ENCODE measurements at regions not wholly inside any gene's neighbourhood (a gene's known extent, or its start where the extent isn't known, plus 50 kb on each side); places are given as distances from the start of the nearest gene placed in this dataset.

DNA sequence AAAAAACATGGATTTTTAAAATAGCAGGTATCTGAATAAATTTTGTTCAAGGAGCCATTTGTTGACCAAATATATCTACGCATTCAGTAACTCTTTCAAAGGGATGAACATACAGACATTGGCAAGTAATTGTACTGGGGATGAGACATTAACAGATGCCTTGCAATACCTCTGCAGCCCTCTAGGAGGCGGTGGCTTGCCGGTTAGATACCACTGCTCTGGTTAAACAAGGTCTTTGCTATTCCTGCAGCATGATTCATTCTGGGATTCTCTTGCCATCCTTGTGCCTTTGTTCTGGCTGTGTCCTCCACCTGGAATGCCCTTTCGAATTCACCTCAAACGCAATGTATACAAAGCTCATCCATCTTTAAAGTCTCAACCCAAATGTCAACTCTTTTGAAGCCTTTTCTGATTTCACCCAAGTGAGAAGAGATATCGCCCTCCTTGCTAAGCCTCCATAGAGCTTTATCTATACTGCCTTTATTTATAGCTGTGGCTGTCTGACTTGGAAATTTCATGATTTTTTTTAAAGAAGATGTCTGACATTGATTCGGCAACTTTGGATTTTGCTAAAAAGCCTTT is 131.0 kb upstream of the SRRM4 start:
- DNase-seq (ENCODE audit: low read depth), result no peak
- TF ChIP-seq, protein P1, sequence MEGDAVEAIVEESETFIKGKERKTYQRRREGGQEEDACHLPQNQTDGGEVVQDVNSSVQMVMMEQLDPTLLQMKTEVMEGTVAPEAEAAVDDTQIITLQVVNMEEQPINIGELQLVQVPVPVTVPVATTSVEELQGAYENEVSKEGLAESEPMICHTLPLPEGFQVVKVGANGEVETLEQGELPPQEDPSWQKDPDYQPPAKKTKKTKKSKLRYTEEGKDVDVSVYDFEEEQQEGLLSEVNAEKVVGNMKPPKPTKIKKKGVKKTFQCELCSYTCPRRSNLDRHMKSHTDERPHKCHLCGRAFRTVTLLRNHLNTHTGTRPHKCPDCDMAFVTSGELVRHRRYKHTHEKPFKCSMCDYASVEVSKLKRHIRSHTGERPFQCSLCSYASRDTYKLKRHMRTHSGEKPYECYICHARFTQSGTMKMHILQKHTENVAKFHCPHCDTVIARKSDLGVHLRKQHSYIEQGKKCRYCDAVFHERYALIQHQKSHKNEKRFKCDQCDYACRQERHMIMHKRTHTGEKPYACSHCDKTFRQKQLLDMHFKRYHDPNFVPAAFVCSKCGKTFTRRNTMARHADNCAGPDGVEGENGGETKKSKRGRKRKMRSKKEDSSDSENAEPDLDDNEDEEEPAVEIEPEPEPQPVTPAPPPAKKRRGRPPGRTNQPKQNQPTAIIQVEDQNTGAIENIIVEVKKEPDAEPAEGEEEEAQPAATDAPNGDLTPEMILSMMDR (conservative IDR thresholded peaks at IDR 0.05; ENCODE audit: control insufficient read depth, insufficient read depth, low read depth, low read length), result peak; percentile 54

DNA sequence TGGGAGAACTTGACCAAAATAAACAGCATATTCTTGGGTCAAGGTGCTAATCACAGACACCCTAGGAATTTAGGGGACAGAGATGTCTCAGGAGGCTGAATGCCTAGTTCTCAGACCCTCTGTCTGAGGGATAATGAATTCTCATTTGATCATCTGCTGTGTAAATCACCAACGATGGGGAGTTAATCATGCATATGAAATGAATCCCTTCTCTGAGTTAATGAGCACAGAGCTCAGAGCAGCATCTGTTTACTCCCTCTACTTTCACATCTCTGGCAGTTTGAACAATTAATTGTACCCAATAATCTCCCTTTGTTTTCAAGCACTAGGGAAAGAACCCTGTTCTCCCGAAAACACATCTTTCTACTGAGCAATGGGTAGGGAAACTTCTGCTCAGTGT is 129.4 kb upstream of the SRRM4 start:
- TF ChIP-seq, protein P1 (conservative IDR thresholded peaks at IDR 0.05; ENCODE audit: control insufficient read depth, insufficient read depth, low read depth, low read length), result no peak

More for the DNA sequence above, 131.0 kb upstream of the SRRM4 start:
- H3K4me3 ChIP-seq (ENCODE audit: control insufficient read depth, low read depth, low read length), result no peak overlapping the region

DNA sequence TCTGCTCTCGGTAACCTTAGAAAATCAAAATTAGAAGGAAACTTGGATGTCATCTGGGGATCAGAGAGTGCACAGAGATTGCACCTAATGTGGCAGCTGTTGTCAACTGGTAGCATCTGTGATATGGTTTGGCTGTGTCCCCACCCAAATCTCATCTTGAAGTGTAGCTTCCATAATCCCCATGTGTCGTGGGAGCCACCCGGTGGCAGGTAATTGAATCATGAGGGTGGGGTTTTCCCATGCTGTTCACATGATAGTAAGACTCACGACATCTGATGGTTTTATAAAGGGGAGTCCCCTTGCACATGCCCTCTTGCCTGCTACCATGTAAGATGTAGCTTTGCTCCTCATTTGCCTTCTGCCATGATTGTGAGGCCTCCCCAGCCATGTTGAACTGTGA is 127.7 kb upstream of the SRRM4 start:
- no peak for DNase-seq (ENCODE audit: low read depth)
- H3K4me3 ChIP-seq (ENCODE audit: control insufficient read depth, low read depth, low read length), result no peak overlapping the region
- TF ChIP-seq, protein P1 (conservative IDR thresholded peaks at IDR 0.05; ENCODE audit: control insufficient read depth, insufficient read depth, low read depth, low read length), result no peak

More for the DNA sequence above, 129.4 kb upstream of the SRRM4 start:
- DNase-seq (ENCODE audit: low read depth), result no peak
- no peak overlapping the region for H3K4me3 ChIP-seq (ENCODE audit: control insufficient read depth, low read depth, low read length)

DNA sequence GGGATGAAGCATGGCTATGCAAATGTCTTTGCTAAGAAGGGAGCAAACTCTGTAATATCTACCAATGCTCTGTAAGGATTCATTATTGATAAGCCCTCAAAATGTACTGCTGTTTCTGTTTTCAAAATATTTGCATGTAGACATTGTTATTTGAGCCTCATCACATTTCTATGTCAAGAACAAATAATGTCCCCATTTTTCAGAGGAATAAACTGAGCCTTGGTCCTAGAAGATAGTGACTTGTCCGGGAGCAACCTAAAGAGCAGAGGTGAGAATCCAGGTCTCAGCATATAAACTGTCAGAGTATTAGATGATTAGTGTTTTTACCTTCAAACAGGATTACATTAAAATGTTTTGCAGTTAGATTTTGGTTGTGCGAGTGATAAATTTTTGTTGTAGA is 125.5 kb upstream of the SRRM4 start:
- DNase-seq (ENCODE audit: low read depth), result no peak
- TF ChIP-seq, protein P1 (conservative IDR thresholded peaks at IDR 0.05; ENCODE audit: control insufficient read depth, insufficient read depth, low read depth, low read length), result no peak
- no peak overlapping the region for H3K4me3 ChIP-seq (ENCODE audit: control insufficient read depth, low read depth, low read length)

DNA sequence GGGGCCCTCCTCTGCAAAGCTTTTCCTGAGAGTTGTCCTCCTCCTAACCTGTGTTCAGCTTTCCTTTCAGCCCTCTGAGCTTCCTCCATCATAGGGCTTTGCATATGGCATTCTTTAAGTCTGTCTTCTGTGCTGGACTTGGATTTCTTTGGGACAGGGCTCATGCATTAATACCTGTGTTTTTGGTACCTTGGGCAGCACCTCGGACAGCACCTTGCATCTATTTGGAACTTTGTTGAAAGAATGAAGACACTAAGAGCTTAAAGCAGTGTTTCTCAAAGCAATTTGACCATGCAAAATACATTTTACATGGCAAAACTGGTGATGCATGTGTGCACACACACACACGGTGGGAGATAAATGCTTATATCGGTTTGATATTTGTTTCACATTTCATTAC is 115.0 kb upstream of the SRRM4 start:
- TF ChIP-seq, protein P1 (conservative IDR thresholded peaks at IDR 0.05; ENCODE audit: control insufficient read depth, insufficient read depth, low read depth, low read length), result no peak
- no peak overlapping the region for H3K4me3 ChIP-seq (ENCODE audit: control insufficient read depth, low read depth, low read length)
- no peak for DNase-seq (ENCODE audit: low read depth)

DNA sequence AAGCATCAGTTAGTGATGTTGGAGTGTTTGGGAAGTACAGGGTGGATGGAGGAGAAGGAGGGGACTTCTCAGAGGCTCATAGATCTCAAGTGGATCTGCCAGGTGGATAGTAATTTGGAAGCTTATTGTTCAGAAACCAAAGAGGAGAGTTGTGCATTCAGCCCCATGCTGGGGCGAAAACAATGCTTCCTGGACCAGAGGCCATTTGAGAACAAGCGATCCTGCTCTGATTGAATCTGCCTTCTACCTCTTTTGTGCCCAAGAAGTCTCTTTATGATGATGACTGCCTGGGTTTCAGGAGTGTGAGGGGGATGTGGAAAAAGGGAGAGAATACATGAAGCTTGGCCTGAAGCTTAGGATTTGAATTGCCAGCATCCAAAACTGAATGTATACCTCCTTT is 110.8 kb upstream of the SRRM4 start:
- TF ChIP-seq, protein P1 (conservative IDR thresholded peaks at IDR 0.05; ENCODE audit: control insufficient read depth, insufficient read depth, low read depth, low read length), result no peak
- DNase-seq (ENCODE audit: low read depth), result no peak
- H3K4me3 ChIP-seq (ENCODE audit: control insufficient read depth, low read depth, low read length), result no peak overlapping the region
